CMK (cell line): ENCODE measurements at regions not wholly inside any gene's neighbourhood (a gene's known extent, or its start where the extent isn't known, plus 50 kb on each side); places are given as distances from the start of the nearest gene placed in this dataset.
"Not testable (repeated sequence)": the region's sequence is repeated elsewhere in the genome, so short reads cannot be mapped to it uniquely, and the experiment has no call there.

ENCODE experiments used
- DNase-seq: peaks from one replicate; pipeline ENCODE4 v3.0.0-alpha.2; 2010; ENCODE audit warnings: low read depth

GRCh38 chr4:58368221-58368620, 1258.0 kb upstream of the IGFBP7 start:
- DNase-seq: no peak

GRCh38 chr4:58360354-58361133, 1250.4 kb upstream of the IGFBP7 start:
- DNase-seq: no peak

GRCh38 chr4:58359590-58359989, 1249.4 kb upstream of the IGFBP7 start:
- DNase-seq: no peak

- no peak for DNase-seq
These were observed 1247.8 kb upstream of the IGFBP7 start for GRCh38 chr4:58357947-58358346.

- no peak for DNase-seq
These were observed 1214.9 kb upstream of the IGFBP7 start for GRCh38 chr4:58325070-58325469.

- DNase-seq: no peak
These were observed 1203.3 kb upstream of the IGFBP7 start for GRCh38 chr4:58313444-58313843.

- DNase-seq: no peak
These were observed 1193.3 kb upstream of the IGFBP7 start for GRCh38 chr4:58303456-58303855.

- DNase-seq: no peak
These were observed 1191.3 kb upstream of the IGFBP7 start for GRCh38 chr4:58301376-58301999.

- no peak for DNase-seq
These were observed 1176.2 kb upstream of the IGFBP7 start for GRCh38 chr4:58286335-58286734.

GRCh38 chr4:58280928-58281327, 1170.7 kb upstream of the IGFBP7 start:
- DNase-seq: not testable (repeated sequence)

GRCh38 chr4:58275856-58276255, 1165.7 kb upstream of the IGFBP7 start:
- no peak for DNase-seq

GRCh38 chr4:58274553-58274952, 1164.4 kb upstream of the IGFBP7 start:
- DNase-seq: no peak

GRCh38 chr4:58272311-58272710, 1162.1 kb upstream of the IGFBP7 start:
- DNase-seq: no peak

- no peak for DNase-seq
These were observed 1155.5 kb upstream of the IGFBP7 start for GRCh38 chr4:58265734-58266133.

GRCh38 chr4:58261526-58261925, 1151.3 kb upstream of the IGFBP7 start:
- no peak for DNase-seq

GRCh38 chr4:58254291-58254690, 1144.1 kb upstream of the IGFBP7 start:
- DNase-seq: no peak

GRCh38 chr4:58252656-58253055, 1142.5 kb upstream of the IGFBP7 start:
- no peak for DNase-seq

- no peak for DNase-seq
These were observed 1137.6 kb upstream of the IGFBP7 start for GRCh38 chr4:58247792-58248191.

GRCh38 chr4:58225460-58225859, 1115.3 kb upstream of the IGFBP7 start:
- DNase-seq: no peak

GRCh38 chr4:58219179-58219578, 1109.0 kb upstream of the IGFBP7 start:
- DNase-seq: no peak

- DNase-seq: no peak
These were observed 1106.3 kb upstream of the IGFBP7 start for GRCh38 chr4:58216461-58216860.

GRCh38 chr4:58214376-58214775, 1104.2 kb upstream of the IGFBP7 start:
- DNase-seq: no peak

- DNase-seq: no peak
These were observed 1099.4 kb upstream of the IGFBP7 start for GRCh38 chr4:58209551-58209950.

- no peak for DNase-seq
These were observed 1098.8 kb upstream of the IGFBP7 start for GRCh38 chr4:58209001-58209400.
